SK-N-SH (cell line): ENCODE measurements at regions not wholly inside any gene's neighbourhood (a gene's known extent, or its start where the extent isn't known, plus 50 kb on each side); places are given as distances from the start of the nearest gene placed in this dataset.

Experiments used
- EP300 ChIP-seq, 2 experiments: IDR thresholded peaks; 2 replicates each; pipeline versions ENCODE4 v1.4.0 to v1.6.1; 2012; ENCODE audit warnings: borderline replicate concordance in 1 of 2, low read depth in 1 of 2, low read length in 1 of 2
- EZH2phosphoT487 ChIP-seq: fragments of 200-600 bp; sonication (generic); IDR thresholded peaks from 2 replicates; pipeline ENCODE4 v1.6.1; 2017; ENCODE audit warnings: low read depth, mixed run types, mild to moderate bottlenecking, antibody characterized with exemption, moderate library complexity, borderline replicate concordance
- FOSL2 ChIP-seq: IDR thresholded peaks from 2 replicates; pipeline ENCODE4 v1.4.0; 2012; ENCODE audit warnings: low read depth, mild to moderate bottlenecking, moderate library complexity, borderline replicate concordance
- FOXM1 ChIP-seq: IDR thresholded peaks from 2 replicates; pipeline ENCODE4 v1.4.0; 2012; ENCODE audit warnings: low read depth, mild to moderate bottlenecking
- NFIC ChIP-seq: IDR thresholded peaks from 2 replicates; pipeline ENCODE4 v1.4.0; 2012; ENCODE audit warnings: borderline replicate concordance
- RAD21 ChIP-seq: IDR thresholded peaks from 2 replicates; pipeline ENCODE4 v1.6.1; 2012; ENCODE audit warnings: mild to moderate bottlenecking, low read length
- RFX5 ChIP-seq: IDR thresholded peaks from 2 replicates; pipeline ENCODE4 v1.6.1; 2012; ENCODE audit warnings: mild to moderate bottlenecking, improper control_type of control experiment, low read length
- SIN3A ChIP-seq: IDR thresholded peaks from 2 replicates; pipeline ENCODE4 v1.6.1; 2012; ENCODE audit warnings: low read depth, mild to moderate bottlenecking, low read length, moderate library complexity, borderline replicate concordance
- TF ChIP-seq, protein P1 (sequence below): fragments of 200-600 bp; sonication (generic); IDR thresholded peaks from 2 replicates; pipeline ENCODE4 v1.6.1; 2017; ENCODE audit warnings: antibody characterized with exemption, mild to moderate bottlenecking, moderate library complexity

DNA sequence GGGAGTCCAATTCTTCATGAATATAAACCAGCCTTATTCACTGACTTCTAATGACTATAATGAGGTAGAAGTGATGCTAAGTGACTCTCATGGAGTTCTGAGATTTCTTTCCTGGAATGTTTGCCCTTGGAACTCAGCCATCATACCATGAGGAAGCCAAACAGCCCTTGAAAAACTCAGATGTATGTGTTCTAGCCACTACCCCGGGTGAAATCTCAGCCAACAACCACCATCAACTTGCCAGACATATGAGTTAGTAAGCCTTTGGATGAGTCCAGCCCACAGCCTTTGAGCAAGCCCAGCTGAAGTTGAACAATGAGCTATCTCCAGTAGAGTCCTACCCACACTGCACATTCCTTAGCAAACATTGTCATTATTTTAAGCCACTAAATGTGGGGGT is 149.5 kb downstream of the SLC6A15 start:
- TF ChIP-seq EP300 (IDR thresholded peaks at IDR 0.05; ENCODE audit: borderline replicate concordance in 1 of 2, low read depth in 1 of 2, low read length in 1 of 2) (no peak), RFX5 (no peak), NFIC (peak; percentile 51; the same call in 1 of the 2 replicates), FOSL2 (no peak), FOXM1 (no peak), RAD21 (no peak), EZH2phosphoT487 (no peak), SIN3A (no peak)
- TF ChIP-seq, protein P1, sequence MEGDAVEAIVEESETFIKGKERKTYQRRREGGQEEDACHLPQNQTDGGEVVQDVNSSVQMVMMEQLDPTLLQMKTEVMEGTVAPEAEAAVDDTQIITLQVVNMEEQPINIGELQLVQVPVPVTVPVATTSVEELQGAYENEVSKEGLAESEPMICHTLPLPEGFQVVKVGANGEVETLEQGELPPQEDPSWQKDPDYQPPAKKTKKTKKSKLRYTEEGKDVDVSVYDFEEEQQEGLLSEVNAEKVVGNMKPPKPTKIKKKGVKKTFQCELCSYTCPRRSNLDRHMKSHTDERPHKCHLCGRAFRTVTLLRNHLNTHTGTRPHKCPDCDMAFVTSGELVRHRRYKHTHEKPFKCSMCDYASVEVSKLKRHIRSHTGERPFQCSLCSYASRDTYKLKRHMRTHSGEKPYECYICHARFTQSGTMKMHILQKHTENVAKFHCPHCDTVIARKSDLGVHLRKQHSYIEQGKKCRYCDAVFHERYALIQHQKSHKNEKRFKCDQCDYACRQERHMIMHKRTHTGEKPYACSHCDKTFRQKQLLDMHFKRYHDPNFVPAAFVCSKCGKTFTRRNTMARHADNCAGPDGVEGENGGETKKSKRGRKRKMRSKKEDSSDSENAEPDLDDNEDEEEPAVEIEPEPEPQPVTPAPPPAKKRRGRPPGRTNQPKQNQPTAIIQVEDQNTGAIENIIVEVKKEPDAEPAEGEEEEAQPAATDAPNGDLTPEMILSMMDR = no peak
